G401 (cell line): ENCODE measurements at regions not wholly inside any gene's neighbourhood (a gene's known extent, or its start where the extent isn't known, plus 50 kb on each side); places are given as distances from the start of the nearest gene placed in this dataset.
A peak's percentile ranks its signal among the peaks of the same experiment; 100 is the strongest.
"Not testable (repeated sequence)": the region's sequence is repeated elsewhere in the genome, so short reads cannot be mapped to it uniquely, and the experiment has no call there.

Experiments used
- DNase-seq: peaks from one replicate; pipeline ENCODE4 v3.0.0-alpha.2; 2015; ENCODE audit warnings: low spot score
- in situ Hi-C: cut with HindIII; loops from 2 replicates; pipeline ENCODE4 v1.10.0; 2016; ENCODE audit warnings: low sequenced_read_pairs, mixed read lengths

DNA sequence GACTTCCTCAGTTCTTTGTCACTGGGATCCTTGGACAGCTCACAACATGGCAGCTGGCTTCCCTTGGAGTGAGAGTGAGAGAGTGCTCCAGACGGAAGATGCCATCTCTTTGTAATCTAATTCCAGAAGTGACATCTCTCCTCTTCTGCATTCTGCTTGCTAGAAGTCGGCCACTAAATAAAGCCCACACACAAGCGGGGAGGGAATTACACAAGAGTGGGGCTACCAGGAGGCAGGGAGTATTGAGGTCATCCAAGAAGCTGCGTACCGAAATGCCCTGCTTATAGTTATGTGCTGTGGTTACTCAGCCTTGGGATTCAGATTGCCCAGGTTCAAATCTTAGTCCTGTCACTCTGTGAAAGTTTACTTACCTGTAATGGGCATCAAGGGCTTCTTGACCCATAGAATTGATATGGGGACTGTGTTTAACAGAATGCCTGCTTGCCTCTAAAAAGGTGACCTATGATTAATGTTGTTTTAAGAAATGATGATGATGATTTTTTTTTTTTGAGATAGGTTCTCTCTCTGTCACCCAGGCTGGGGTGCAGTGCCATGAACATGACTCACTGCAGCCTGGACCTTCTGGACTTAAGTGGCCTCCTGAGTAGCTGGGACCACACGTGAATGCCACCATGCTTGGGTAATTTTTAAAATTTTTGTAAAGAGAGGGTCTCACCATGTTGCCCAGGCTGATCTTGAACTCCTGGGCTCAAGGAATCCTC is 120.9 kb upstream of the HS3ST2 start:
- no peak for DNase-seq
- in situ Hi-C loops = no loop called here

- in situ Hi-C loops = no loop called here
- no peak for DNase-seq
Measured at GRCh38 chr16:22693638-22694340, 120.2 kb upstream of the HS3ST2 start.

GRCh38 chr16:22694887-22695382 is 119.0 kb upstream of the HS3ST2 start:
- in situ Hi-C loops = no loop called here
- DNase-seq = peak; percentile 25

GRCh38 chr16:22695773-22696172 is 118.2 kb upstream of the HS3ST2 start:
- DNase-seq, in situ Hi-C loops: not testable (repeated sequence)

DNA sequence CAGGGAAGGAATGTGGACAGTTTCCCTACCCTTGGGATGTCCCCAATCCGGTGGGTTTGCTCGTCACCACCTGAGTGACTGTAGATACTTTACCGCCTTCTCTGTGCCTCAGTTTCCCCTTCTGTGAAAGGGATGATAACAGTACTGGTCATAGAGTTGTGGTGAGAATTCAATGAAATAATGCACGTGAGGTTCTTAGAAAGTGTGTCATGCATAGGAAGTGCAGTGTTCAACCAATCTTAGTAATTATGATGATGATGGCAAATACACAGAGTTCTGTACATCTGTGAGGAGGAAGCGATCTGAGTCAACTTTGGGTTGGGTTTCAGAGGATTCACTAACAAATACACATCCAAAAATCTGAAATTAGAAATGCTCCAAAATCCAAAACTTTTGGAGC is 114.6 kb upstream of the HS3ST2 start:
- DNase-seq = no peak
- in situ Hi-C loops = no loop called here

- no peak for DNase-seq
Measured at GRCh38 chr16:22705799-22706198, 108.2 kb upstream of the HS3ST2 start.

DNA sequence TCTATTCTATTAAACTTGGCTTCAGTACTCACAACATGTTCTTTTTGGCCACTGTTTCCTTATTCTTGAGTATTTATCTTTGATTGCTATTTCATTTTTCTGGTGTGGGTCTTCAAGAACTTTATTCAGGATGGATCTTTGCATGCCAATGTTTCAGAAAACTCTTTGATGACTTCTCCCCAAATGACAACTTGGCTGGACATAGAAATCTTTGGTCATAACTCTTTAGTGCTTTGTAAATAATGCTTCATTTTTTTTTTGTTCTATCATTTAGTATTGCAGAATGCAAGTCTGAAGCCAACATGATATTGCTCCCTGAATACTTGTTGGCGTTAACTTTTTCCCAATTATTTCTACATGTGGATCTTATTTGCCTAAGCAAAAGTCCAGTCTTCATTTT is 103.6 kb upstream of the HS3ST2 start:
- in situ Hi-C loops = no loop called here
- DNase-seq = no peak

More at GRCh38 chr16:22705799-22706198, 108.2 kb upstream of the HS3ST2 start:
- in situ Hi-C loops = no loop called here

DNA sequence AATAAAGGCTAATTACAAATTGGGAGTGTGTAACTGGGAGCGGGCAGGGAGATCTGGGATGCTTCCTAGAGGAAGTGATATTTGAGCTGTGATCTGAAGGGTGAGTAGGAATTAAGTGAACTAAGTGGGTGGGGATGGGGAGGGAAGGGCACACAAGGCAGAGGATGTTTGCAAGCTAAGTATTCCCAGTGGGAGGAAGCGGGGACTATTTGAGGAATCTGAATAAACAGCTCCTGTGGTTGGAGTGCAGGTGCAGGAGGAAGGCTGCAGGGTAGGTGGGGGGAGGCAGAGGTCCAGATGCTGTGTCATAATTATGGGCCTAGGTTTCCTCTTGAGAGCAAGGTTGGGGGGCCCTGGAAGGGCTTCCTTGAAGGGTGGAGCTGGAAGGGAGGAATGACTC is 102.1 kb upstream of the HS3ST2 start:
- DNase-seq = no peak
- in situ Hi-C loops = no loop called here

GRCh38 chr16:22712471-22712870 is 101.5 kb upstream of the HS3ST2 start:
- in situ Hi-C loops = no loop called here

GRCh38 chr16:22718598-22718997 is 95.4 kb upstream of the HS3ST2 start:
- DNase-seq, in situ Hi-C loops: not testable (repeated sequence)

More at GRCh38 chr16:22712471-22712870, 101.5 kb upstream of the HS3ST2 start:
- DNase-seq = no peak

DNA sequence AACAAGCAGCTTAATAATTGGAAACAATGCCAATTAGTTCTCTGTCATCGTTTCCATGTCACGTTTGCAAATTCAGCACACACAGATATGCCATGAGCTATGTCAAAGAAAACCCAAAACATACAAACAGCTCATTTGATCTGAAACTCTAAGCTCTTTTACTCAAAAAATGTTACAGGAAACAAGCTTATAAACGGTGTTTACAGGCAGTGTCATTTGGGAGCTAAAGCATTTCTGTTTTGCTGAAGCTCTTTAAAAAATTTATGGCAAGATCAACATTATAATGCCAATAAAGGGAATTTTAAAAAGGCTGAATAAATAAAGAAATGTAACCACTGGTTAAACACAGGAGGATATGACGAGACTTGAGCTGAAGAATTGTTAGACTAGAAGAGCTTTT is 94.0 kb upstream of the HS3ST2 start:
- in situ Hi-C loops = no loop called here
- no peak for DNase-seq

DNA sequence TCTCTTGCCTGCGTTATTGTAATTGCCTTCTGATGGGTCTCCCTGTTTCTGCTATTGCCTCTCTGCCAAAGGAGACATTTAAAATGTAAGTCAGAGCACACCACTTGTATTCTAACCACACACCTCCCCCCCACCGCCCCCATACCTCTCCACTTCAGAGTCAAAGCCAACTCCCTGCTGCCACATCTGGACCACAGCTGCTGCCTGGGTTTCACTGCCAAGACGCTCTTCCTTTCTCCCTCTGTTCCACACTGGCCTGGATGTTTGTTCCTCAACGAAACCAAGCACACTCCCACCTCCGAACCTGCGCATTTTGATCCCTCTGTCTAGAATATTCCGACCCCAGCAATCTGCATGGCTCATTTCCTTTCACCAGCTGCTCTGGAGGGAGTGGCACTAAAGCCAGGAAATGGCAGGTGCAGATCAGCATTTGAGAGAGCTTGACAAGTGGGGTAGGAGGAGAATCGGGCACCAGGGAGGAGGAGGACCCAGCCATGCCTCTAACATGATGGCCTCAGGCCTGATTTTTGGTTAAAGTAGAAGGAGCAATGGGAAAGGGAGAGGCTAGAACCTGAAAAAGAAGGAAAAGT is 92.4 kb upstream of the HS3ST2 start:
- DNase-seq = no peak
- in situ Hi-C loops = no loop called here

GRCh38 chr16:22722551-22723541 is 91.1 kb upstream of the HS3ST2 start:
- in situ Hi-C loops, DNase-seq: not testable (repeated sequence)

DNA sequence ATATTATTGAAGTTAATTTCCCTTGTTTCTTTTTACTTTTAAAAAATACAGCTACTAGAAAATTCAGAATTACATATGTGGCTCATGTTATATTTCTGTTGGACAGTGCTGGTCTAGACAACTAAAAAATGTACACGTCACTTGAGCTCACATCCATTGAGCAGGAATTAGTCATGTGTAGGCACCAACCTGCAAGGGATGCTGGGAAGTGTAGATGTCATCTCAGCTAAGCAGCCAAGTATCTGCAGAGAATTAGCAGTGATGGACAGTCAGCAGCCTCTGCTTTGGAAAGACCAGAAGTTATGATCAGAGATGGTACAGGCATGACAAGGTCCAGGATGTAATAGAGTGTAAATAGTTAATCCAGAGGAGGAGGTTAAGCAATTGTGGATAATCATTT is 87.1 kb upstream of the HS3ST2 start:
- in situ Hi-C loops = no loop called here
- DNase-seq = no peak

DNA sequence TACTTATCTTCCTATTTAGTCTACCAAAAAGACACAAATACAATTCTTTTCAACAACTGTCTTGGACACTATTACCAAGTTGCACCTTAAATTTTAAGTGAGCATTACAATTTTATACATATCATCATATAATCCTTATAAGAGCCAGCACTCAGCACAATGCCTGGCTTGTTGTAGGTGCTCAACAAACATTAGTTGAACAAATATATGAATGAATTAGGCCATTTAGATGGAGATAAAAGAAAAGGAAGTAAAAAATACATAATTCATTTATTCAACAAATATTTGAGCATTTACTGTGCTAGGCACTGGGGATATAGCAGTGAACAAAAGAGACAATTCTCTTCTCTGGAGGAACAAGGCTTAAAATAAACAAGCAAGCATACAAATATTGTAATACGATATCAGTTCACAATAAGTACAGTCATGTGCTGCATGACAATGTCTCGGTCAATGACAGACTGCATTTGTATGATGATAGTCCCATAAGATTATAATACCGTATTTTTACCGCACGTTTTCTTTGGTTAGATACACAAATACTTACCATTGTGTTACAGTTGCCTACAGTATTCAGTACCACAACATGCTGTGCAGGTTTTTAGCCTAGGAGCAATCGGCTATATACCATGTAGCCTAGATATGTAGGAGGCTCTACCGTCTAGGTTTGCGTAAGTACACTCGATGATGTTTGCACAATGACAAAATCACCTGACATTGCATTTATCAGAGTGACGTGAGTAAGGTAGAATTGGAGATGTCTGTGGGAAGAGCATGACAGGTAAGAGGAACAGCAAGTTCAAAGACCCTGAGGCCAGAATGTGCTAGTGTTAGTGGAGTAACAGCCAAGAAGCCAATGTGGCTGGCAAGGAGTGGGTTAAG is 86.4 kb upstream of the HS3ST2 start:
- DNase-seq = no peak
- in situ Hi-C loops = no loop called here

DNA sequence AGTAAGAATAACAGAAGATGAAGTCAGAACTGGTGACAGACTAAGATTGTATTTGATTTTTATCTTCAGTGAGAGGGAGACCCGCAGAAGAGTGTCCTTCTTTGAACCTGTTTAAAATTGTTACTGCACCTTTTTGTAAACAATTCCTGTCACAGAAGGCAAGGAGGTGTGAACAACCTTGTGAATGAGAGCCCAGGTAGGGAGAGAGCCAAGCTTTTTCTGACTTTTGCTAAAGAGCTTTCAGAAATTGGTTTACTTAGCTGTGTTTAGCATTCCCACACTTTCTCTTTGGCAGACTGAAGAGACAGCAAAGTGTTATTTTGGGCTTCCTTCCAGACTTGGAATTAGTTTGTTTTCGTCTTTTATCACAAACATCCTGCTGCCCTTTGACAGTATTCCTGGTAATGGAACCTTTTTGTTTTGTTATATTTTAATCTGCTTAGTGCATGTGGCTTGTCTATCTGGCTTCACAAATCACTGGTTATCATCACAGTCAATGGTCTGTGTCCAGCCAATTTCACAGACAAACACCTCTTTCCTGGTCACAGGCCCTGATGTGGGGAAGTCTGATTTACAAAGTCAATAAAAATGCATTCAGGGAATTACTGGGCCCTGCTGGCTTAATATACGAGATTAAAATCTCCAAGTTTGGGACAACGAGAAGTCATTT is 85.7 kb upstream of the HS3ST2 start:
- in situ Hi-C loops = no loop called here
- no peak for DNase-seq

- in situ Hi-C loops = no loop called here
- no peak for DNase-seq
Measured at GRCh38 chr16:22732400-22732799, 81.6 kb upstream of the HS3ST2 start.

DNA sequence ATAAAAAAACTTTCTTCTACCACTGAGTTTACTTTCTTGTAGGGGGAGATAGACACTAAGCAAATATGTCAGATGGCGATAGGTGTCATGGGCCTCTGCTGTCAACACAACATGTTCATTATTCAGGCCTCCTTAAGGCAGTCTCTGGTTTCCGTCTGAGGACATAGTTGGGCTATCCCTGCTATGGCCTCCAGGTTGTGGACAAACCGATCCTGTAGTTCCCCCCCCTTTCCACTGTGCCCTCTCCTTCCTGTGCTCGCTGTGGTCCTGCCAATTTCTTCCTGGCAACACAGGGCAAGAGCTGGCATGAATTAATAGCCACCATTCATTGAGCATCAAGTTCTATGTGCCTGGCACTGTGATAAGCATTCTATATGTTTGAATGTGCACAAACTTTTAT is 81.0 kb upstream of the HS3ST2 start:
- peak; percentile 8 for DNase-seq
- in situ Hi-C loops = no loop called here
